NCI-H1436 (cell line): ENCODE measurements at regions not wholly inside any gene's neighbourhood (a gene's known extent, or its start where the extent isn't known, plus 50 kb on each side); places are given as distances from the start of the nearest gene placed in this dataset.
"Not testable (repeated sequence)": the region's sequence is repeated elsewhere in the genome, so short reads cannot be mapped to it uniquely, and the experiment has no call there.

Experiments used
- DNase-seq: peaks from one replicate; lab custom pipeline; 2025; lab: John Stamatoyannopoulos, UW

DNA sequence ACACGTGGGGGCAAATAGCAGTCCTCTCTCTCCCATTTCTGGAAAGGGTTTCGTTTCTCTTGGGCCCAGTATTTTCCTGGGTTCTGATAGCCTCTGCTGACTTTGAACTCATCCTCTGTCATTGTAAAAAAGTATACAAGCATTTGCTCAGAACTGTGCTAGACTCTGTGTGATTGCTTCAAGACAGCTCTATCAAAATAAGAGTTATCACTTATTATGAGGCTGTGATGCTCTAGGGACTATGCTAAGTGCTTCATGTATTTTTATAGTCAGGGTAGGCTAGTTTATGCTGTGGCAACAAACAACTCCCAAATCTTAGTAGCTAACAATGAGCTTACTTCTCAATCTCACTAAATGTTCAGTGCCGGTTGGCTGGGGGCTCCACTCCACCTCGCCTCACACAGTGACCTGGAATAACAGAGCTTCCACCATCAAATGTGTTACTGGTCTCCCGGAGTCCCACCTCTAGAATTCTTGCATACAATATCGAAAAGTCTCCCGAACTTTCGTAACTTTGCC lies 110.8 kb upstream of the CDC42EP3 start:
- no peak for DNase-seq

DNA sequence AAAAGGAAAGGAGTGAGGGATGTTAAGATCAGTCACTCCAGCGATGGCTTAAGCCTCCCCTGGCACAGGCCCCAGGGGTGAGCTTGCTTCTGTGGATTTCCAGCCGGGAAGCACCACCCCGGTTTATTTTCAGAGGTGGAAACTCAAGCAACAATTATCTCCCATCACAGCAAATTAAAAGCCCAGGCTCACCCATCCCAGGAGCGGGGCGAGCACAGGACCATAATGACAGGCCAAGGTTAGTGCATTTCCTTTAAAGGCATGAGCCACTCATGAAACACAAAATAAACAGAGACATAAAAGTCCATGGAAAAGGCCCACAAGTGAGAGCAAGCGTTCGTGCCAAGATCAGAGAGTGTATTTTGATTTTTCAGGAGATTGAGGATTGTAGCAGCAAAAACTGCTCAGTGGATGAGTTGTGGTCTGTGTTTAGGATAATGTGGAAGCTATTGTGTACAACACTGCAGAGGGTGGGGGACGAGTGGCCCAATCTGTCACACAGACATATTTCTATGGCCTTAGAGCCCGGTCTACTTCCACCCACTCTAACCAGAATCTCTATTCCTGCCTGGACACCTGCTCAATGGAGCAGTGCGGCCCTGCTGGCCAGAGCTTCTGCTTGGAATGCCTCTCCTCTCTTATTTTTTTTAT lies 111.4 kb upstream of the CDC42EP3 start:
- DNase-seq = no peak

DNA sequence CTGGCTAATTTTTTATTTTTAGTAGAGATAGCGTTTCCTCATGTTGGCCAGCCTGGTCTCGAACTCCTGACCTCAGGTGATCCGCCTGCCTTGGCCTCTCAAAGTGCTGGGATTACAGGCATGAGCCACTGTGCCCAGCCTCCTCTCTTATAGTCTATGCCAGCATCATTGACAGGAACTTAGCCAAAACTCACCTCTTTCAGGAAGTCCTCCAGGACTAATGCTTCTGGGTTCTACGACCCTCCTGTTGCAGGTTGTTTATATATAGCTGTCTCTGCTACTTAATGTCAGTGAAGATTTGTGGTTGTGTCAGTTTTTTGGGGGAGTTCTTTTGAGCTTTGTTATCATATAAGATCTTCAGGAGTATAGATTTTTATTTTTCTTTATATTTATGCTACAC lies 112.1 kb upstream of the CDC42EP3 start:
- DNase-seq = no peak

- DNase-seq = no peak
Measured at GRCh38 chr2:37784071-37784758, 112.8 kb upstream of the CDC42EP3 start.

DNA sequence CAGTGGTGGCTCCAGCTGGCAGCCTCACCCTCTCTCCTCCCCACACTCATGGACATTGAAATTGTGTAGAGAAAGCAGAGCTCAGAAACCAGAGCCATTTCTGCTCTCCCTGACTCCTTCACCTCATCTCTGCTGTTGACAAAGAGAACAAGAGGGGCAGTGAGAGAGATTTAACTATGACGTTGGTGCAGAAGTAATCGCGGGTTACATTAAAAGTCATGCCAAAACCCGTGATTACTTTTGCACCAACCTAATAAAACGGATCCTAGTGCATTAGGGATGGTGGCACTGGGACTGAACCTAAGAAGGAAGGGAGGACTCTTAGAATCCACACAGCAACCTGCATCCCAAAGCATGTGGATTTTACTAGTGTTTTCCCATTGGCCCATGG lies 113.3 kb upstream of the CDC42EP3 start:
- no peak for DNase-seq

DNA sequence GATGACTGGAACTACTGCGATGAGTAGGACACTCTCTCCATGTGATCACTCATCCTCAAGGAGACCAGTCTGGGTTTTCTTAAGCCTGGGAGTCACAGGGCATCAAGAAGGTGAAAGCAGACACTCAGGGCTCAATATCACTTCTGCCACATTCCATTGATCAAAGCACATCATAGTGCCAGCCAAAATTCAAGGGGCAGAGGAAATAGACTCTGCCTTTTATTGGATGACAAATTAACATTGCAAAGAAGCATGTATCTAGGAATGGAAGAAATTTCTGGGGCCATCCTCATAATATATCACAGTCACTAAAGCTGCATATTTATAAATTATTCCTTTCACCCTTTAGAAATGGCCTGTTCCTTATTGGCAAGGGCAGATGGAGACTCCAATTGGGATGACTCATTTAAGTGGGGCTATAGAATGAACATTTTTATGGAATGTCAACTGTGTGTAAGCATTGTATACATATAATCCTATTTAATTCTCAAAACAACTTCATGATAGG lies 114.8 kb upstream of the CDC42EP3 start:
- DNase-seq = no peak

DNA sequence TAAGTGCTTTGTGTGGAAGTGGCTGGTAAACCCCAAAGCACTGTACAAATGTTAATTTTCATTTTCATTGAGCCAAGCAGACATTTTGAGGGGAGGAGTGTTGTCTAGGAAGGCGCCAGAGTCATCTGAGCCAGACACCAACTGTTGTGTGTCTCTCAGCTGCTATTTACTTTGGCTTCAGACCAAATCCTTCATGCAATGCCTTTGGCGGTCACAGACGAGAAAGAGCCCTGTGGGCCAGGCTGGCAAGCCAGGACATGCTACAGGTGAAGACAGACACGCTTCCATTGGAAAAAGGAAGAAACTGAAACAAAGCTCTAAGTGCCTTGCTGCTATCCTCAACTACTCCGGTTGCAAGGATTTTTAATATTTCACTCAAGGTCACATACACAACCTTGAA lies 115.4 kb upstream of the CDC42EP3 start:
- DNase-seq = peak; percentile 84

DNA sequence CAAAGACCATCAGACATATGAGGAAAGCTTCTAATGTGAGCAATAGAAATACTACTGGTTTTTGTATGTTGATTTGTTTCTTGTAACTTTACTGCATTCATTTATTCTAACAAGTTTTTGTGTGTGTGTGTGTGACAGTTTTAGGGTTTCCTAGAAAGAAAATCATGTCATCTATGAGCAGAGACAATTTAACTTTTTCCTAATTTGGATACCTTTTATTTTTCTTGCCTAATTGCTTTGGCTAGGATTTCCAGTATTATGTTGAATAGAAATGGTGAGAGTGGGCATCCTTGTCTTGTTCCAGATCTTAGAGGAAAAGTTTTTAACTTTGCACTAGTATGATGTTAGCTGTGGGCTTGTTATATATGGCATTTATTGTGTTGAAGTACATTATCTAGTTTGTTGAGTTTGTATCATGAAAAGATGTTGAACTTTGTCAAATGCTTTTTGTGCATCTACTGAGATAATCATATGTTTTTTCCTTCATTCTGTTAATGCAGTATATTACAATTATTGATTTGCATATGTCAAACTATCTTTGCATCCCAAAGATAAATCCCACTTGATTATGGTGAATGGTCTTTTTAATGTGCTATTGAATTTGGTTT lies 117.3 kb upstream of the CDC42EP3 start:
- DNase-seq = no peak

DNA sequence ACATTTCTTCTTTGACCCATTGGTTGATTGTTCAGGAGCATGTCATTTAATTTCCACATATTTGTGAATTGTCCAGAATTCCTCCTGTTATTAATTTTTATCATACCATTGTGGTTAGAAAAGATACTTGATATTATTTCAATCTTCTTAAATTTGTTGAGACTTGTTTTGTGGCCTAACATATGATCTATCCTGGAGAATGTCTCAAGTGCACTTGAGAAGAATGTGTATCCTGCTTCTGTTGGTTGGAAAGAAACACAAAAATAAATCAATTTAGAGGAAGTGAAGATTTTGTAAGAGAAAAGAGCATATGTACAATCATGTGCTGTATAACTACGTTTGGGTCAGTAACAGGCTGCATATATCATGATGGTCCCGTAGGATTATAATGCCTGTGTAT lies 118.6 kb upstream of the CDC42EP3 start:
- DNase-seq = no peak

GRCh38 chr2:37790462-37790861 lies 119.0 kb upstream of the CDC42EP3 start:
- no peak for DNase-seq

DNA sequence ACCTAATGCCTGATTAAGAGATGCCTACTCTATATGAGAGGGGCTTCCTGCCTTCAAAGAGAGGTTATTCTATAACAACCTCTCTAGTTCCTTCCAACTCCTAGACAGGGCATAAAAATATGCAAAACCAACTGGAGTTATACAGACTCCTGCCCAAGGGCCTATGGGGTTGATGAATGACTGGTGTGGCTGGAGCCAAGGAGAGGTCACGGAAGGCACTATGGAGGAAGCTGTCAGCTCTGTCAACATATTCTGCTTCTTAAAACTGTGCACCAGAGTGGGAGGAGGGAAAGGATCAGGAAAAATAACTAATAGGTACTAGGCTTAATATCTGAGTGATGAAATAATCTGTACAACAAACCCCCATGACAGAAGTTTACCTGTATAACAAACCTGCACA lies 120.9 kb upstream of the CDC42EP3 start:
- no peak for DNase-seq

- no peak for DNase-seq
Measured at GRCh38 chr2:37793004-37793403, 121.6 kb upstream of the CDC42EP3 start.

DNA sequence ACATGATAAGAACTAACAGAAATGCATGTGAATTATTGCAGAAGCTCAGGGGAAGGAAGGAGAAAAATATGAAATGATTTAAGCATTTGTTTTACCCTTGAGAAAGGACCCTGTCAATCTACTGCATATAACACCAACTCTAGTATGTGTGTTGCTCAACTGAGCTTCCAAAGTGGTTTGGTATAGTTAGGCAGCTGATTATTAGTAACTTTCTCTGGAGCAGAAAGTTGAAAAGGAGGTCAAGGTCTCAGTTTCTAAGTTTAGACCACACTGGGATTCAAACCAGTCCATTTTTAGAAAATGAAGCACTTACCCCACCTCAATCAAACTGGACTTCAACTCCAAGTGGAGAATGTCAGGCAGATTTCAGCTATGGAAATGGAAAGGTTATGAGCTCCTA lies 123.3 kb upstream of the CDC42EP3 start:
- DNase-seq = no peak

DNA sequence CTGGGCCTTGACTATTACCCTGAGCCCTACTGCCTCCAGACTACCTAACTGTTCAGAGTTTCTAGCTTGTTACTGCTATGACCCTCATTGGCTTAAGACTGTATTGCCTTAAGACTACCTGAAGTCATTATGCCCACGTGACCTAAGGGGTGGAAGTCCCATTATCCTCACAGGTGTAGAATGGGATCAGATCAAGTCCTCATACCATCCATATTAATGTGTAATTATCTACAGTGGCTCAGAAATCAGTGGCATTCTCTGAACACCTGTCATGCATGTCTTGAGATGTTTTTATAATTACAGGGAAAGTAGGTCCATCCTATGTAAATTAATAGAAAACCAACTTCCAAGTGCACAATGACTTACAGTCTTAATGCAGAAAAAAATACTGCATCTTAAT lies 124.0 kb upstream of the CDC42EP3 start:
- DNase-seq = no peak

DNA sequence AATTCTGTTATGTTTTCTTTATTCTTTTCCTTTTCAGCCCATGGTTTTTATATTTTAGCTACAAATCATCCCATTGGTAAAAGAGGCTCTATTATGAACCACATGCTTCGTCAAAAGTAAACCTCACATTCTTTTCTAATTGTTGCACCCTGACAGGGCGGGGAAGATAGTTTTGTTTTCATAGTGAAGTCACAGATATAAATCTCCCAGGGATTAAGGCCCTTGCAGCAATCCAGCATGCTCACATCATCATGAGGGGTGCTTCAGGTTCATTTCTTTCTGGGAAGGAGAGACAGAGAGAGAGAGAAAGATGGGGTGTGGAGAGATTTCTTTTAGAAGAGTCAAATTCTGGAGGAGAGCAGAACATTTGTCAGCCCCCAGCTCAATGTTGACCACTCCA lies 124.5 kb upstream of the CDC42EP3 start:
- DNase-seq = no peak

- DNase-seq = no peak
Measured at GRCh38 chr2:37796481-37796880, 125.0 kb upstream of the CDC42EP3 start.

DNA sequence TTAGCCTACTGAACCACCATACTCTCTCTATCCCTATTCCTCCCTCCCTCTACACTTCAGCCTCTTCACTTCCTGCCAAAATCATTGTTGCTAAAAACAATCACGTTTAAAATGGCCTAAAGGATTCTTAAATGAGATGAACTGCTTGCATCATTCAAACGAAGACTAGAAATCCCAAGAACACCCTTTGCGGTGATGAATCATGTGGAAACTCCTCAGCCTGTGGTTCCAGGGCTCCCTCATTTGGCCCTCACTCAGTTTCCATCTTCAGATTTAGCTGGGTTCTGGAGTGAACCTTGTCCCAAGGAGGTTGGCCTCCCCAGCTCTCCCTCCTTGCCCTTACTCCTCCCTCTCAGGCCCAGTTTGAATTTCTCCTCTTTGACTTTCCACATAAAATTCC lies 125.6 kb upstream of the CDC42EP3 start:
- DNase-seq = no peak

DNA sequence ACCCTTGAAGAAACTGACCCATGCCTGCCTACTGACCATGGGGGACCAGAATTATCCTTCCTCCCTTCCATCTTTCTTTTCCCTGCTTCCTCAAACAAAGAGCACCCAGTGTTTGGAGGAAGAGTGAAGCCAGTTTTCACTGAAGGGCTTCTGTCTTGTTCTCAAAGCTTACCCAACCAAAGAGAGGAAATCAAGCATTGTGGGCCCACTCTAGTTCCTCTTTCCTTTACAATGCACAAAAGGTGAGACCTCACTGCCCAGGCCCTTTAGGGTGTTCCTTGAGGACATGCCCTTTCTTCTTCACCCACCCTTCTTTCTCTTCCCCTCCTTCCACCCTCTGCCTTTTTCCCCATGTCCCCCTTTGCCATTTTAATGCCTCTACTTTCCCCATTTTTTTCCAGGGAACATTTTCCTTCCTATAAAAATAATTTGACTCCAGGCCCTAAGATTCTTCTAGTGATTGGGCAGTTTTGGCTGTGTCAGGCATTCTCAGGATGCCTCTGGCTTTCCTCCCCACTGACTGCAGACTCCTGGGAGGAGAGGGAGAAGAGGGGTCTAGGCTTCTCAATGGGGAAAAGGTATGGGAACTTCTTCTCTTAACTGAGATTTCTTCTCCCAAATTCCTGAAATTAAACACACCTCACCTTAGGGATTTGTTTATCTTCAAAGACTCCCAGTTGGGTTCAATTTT lies 126.6 kb upstream of the RMDN2 start:
- no peak for DNase-seq

DNA sequence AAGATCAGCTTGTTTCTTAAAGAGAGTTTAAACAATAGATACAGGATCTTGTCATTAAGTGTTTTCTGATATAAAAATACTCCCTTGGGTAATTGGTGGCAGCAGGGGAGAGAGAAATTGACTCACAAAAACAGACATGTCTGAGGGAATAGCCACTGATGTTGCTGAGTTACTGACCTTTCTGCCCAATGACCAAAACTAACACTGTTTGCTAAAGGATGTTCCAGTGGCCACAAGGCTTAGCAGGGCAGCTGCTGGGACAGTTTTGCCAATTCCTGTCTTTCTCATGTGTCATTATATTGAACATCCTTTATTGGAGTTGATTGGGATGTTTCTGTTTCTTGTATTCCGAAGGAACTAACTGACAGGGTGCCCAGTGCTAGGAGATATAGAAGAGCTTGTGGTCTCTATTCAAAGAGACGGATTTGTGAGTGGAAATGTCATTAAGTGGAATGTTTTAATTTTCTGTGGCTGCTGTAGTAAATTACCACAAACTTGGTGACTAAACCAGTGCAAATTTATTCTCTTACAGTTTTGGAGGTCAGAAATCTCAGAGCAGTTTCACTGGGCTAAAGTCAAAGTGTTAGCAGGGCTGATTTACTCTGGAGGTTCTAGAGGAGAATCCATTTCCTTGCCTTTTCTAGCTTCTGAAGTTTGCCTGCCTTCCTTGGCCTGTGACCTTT lies 124.8 kb upstream of the RMDN2 start:
- no peak for DNase-seq

DNA sequence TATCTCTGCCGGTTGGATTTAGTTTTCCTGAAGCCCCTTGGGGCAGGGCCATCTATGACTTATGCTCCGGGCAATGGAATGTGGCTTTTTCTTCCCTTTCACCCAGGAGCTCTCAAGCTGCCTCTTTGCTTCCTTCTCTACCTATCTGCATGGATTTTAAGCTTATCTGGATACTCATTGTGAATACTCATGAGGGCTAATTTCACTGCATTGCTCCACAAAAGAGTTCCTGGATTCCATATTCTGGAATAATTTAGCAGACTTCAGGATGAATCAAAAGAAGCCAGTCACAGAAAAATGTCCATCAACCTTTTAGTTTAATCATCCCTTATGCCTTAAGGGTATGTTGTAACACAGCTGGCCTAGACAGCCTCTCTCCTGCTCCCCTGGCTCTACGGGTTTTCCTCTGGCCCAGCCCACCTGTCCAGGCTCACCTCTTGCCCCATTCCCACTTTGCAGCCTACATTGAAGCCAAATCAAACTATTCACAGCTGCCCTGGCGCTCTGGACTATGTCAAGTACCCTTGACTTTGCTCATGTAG lies 122.8 kb upstream of the RMDN2 start:
- DNase-seq = no peak

DNA sequence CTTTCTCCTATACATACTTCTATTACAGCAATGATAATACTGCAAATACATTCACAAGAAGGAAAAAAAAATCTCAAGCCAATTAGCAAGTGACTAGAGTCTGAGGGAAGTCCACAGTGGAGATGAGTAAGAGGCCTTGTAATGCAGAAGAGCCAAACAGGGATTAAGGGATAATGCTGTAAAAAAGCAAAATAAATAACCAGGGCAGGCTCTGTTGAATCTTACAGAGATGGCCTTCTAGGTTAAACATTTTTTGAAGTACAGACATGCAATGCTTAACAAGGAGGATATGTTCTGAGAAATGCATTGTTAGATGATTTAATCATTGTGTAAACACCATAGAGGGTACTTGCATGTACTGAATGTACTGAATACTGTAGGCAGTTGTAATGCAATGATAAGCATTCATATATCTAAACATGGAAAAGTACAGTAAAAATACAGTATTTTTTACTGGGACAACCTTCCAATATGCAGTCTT lies 122.1 kb upstream of the RMDN2 start:
- no peak for DNase-seq

DNA sequence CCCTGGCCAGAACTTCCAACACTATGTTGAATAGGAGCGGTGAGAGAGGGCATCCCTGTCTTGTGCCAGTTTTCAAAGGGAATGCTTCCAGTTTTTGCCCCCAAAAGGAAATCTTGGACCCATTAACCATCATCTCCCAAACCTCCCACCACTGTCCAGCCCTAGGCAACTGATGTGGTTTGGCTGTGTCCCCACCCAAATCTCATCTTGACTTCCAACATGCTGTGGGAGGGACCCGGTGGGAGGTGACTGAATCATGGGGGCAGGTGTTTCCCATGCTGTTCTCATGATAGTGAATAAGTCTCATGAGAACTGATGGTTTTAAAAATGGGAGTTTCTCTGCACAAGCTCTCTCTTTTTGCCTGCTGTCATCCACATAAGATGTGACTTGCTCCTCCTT lies 119.1 kb upstream of the RMDN2 start:
- DNase-seq = not testable (repeated sequence)
